ENCODE measurements at regions not wholly inside any gene's neighbourhood (a gene's known extent, or its start where the extent isn't known, plus 50 kb on each side); places are given as distances from the start of the nearest gene placed in this dataset.

GRCh38 chr4:11611868-11612267 lies 183.2 kb upstream of the HS3ST1 start:
- DNase-seq, result no peak

- DNase-seq, result no peak
Measured at GRCh38 chr4:11609751-11610150, 181.1 kb upstream of the HS3ST1 start.

DNA sequence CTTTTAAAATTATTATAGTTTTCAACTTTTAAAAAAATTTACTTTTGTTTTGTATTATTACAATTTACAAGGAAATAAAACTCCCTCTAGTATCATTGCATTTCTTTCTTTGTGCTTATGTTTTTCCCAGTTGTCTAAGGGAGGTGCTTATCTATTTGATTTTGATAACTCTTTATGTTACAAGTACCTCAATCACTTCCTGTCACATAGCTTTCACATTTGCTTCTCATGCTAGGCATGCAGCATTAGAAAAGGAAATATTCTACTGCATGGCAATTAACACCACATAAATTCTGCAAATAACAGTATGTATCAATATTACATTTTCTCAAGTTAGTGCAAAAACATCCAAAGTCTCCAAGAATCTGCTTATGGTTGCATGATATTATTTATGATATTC lies 180.3 kb upstream of the HS3ST1 start:
- DNase-seq, result no peak

DNA sequence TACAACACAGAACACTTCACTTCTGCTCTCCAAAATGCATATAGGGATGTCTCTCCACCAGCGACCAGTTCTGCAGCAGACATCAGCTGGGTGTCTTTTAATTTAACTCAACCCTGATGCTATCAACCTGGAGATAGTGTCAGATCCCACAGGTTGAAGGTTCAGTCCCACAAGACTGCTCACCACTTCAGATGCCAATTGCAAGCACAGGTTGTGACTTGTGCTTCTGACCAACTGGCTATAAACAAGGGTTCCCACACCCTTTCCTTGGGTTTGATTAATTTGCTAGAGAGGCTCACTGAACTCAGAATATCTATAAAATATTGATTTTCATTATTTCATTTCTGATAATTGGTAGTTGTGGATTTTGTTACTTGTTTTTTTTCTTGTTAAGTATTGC lies 177.4 kb upstream of the HS3ST1 start:
- no peak for DNase-seq

DNA sequence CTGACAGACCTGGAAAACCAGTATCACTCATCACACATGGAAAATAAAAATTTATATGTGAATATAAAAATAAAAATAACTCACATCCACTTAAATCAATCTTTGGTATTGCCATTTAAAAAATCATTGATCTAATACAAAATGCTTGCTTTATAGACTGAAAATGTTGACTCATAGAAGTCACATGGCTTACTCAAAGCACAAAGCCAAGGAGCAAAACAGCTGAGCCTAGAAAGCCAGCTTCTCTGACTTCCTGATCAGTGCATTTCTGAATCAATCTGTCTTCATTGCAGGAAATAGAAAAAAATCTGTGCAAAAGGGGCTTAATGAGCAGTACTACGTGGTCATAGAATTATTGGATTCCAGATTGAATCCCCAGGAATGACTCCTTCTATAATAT lies 176.9 kb upstream of the HS3ST1 start:
- DNase-seq, result no peak

GRCh38 chr4:11604821-11605220 lies 176.1 kb upstream of the HS3ST1 start:
- no peak for DNase-seq

DNA sequence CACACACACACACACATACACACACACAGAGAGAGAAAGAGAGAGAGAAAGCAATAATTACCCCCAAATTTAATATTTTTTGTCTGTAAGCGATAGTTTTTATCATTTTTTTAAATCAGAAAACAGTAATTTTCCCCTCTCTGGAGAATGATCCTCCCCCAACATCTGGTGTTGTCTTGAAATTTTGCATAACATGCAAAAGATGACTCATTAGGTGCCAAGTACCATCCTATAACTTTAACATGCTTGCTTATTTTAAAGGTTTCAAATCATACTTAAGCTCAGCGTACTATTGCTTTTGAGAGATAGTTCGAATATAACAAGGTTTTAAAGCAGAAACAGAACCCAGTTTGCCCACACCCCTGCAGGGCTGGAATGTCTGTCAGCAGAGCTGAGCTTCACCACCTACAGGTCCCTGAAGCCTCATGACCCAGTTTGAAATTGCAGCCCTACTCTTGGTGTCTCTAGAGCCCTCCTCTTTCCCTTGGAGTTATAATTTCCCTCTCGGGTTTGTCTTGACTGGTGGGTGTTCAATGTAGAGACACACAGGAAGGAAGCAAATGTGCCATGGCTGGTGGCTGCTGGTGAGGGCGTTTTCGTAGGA lies 175.0 kb upstream of the HS3ST1 start:
- no peak for DNase-seq

DNA sequence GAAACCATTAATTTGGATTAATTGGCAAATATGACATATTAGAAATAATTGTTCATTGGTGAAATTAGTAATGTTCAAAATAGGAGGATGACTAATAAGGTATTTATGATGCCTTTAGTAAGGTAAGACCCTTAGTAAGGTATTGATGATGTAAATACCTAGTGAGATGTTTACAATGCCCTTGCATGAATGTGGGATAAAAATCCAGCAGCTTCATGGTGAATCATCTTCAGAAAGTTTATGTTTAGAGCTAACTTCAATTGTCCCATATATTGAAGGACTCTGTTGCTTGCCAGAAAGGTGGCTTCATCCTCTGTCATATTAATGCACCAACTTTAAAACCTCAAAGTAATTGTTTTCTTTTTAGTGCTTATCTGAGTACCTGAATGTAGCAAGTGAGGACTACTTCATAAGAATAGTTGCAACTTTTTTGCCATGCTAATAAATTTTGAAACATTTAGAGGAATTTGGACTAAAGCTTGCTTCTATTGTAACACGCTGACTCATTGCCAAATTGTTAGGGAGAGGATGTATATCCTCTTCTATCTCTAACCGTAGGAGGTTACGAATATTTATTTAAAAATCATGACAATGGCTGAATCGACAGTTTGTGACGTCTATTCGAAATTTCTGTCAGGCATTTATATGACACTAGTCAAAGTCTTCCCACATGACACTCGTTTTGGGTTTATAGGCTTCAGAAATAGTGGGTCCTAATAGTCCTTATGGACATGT lies 174.1 kb upstream of the HS3ST1 start:
- no peak for DNase-seq

- DNase-seq, result no peak
Measured at GRCh38 chr4:11599064-11599463, 170.4 kb upstream of the HS3ST1 start.

DNA sequence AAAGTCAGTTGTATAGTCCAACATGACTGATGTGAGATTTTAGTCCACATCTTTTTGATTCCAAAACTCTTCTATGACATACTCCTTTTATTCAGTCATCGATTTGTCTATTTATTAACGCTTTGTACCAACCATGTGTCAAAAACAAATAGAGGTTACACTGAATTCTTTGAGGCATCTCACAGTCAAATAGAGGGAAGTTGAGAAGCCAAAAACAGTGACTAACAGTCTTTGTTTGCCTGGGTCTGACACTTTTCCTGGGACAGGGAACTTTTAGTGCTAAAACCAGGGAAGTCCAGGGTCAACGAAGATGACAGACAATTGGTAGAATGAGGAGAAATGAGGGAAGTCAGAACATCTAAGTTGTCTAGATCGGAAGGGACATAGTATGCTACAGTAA lies 169.9 kb upstream of the HS3ST1 start:
- DNase-seq, result no peak

DNA sequence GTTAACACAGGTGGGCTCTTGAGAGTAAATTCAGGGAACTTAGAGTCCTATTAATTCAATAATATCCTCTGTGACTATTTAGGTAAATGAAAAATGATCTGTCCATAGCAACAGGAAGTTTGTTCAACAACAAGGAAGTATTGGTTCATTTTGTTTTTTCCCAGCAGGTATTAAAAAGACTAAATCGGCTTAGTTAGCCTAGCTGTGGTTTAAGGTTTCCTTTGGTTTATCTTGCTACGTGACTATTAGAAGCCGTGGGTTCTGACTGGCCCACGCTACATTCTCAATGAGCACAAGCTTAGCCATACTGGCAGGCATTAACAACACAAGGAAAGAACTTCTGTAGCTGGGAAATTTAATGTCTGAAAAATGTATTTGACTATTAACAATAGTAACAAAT lies 168.8 kb upstream of the HS3ST1 start:
- no peak for DNase-seq

- DNase-seq, result no peak
Measured at GRCh38 chr4:11596989-11597388, 168.3 kb upstream of the HS3ST1 start.

DNA sequence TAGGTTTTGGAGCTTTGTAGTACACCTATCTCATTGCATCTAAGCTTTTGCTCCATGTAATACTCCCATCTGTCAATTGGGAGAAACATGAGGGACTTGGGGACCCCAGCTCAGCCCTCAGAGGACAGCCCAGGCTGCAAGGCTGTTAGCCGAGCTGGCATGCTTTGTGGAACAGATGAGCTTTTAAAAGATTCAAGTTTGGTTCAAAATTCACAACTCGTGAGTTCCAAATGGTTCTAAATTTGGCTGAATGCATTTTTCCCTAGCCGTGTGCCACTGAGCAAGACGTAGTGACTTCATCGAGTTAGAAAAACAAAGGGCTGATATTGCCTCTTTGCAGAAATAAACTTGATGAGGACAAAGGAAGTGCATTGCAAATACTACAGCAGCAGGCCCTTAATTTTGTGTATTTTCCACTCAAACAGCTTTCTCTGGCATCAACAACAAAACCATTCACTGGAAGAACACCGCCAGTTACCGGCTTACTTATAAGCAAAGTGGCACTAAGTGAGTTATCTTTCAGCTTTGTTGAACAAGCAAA lies 165.0 kb upstream of the HS3ST1 start:
- no peak for DNase-seq

GRCh38 chr4:11592276-11592675 lies 163.6 kb upstream of the HS3ST1 start:
- no peak for DNase-seq

- DNase-seq, result no peak
Measured at GRCh38 chr4:11590132-11590531, 161.4 kb upstream of the HS3ST1 start.

- no peak for DNase-seq
Measured at GRCh38 chr4:11589676-11590075, 161.0 kb upstream of the HS3ST1 start.

DNA sequence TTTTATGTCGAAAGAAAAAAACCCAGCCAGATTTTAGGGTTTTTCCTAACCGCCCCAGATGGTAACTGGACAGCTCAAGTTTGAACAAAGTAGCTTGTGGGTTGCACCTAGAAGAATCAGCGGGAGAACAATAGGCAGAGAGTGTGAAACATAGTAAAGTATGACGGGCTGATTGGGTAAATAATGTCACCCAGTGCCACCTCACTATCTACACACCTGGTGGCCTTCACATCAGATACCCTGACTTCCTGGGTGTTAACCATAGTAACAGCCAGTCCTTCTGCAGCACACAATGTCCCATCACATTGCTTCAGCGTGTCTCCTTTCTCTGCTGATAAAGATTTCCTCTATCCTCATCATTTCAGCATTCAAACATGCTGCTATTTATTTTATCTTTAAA lies 159.1 kb upstream of the HS3ST1 start:
- DNase-seq, result no peak

GRCh38 chr4:11585506-11585905 lies 156.8 kb upstream of the HS3ST1 start:
- DNase-seq, result no peak

DNA sequence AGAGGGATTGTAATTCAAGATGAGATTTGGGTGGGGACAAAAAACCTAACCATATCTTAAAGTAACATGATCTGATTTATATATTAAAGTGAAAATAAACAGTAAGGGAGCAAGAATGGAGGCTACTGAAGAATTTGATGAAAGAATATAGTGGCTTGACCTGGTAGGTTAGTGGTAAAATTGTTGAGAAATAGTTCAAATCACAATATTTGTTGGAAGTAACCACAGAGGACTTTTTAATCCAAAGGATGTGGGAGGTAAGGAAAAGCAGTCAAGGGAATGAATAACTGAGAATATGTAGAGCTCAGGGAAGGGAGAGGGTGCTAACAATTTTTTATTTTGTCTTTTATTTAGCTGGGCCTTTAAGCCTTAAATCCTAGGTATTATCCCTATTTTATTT lies 139.8 kb upstream of the HS3ST1 start:
- no peak for DNase-seq

GRCh38 chr4:11566444-11567022 lies 137.8 kb upstream of the HS3ST1 start:
- DNase-seq, result no peak

GRCh38 chr4:11565899-11566298 lies 137.2 kb upstream of the HS3ST1 start:
- DNase-seq, result no peak

GRCh38 chr4:11565213-11565612 lies 136.5 kb upstream of the HS3ST1 start:
- no peak for DNase-seq

DNA sequence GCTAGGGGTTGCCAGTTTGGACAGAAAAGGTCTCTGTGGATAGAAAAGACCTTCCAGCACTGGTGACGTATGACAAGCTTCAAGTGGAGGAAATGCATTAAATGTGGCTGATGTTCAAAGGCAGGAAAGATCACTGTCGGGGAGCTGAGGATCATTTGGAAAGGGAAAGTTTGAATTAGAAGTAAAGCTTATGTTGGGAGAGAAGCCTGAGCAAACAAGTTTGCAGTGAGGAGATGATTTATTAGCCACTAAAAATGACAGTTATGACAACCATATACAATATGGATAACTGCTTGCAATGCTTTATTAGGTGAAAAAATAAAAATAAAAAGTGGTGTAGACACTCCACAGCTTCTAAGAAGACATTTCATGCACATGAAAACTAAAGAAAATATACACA lies 135.3 kb upstream of the HS3ST1 start:
- no peak for DNase-seq

GRCh38 chr4:11549525-11549924 lies 120.8 kb upstream of the HS3ST1 start:
- no peak for DNase-seq
